Heart right ventricle (tissue), 16 donors: ENCODE measurements at regions not wholly inside any gene's neighbourhood (a gene's known extent, or its start where the extent isn't known, plus 50 kb on each side); places are given as distances from the start of the nearest gene placed in this dataset.

Experiments
- ATAC-seq, 8 donors: fragments of 200-7000 bp; cut with Tn5 transposase; one replicate each; pipeline ENCODE4 v1.9.1; 2020; ENCODE audit warnings: mild to moderate bottlenecking in 8 of 8, moderate library complexity in 8 of 8, moderate number of reproducible peaks in 1 of 8
- DNase-seq, 2 donors: peaks; one replicate each; pipeline ENCODE4 v3.0.0-alpha.2; 2020
- H3K27ac ChIP-seq, 10 donors: fragments of 200-600 bp; sonication (generic) in 2 of 10; one replicate each; pipeline versions ENCODE4 v1.5.0 to v1.8.0; 2020 to 2022; ENCODE audit warnings: mild to moderate bottlenecking in 3 of 10
- H3K27me3 ChIP-seq, 7 donors: fragments of 200-600 bp; one replicate each; pipeline ENCODE4 v1.8.0; 2021 to 2022; ENCODE audit warnings: mild to moderate bottlenecking in 2 of 7
- H3K36me3 ChIP-seq, 9 donors: fragments of 200-600 bp; sonication (generic) in 1 of 9; one replicate each; pipeline versions ENCODE4 v1.5.0 to v1.8.0; 2020 to 2022; ENCODE audit warnings: mild to moderate bottlenecking in 2 of 9
- H3K4me1 ChIP-seq, 9 donors: fragments of 200-600 bp; sonication (generic) in 1 of 9; one replicate each; pipeline versions ENCODE4 v1.5.0 to v1.8.0; 2020 to 2022; ENCODE audit warnings: mild to moderate bottlenecking in 4 of 9
- H3K4me3 ChIP-seq, 10 donors: fragments of 200-600 bp; sonication (generic) in 2 of 10; one replicate each; pipeline versions ENCODE4 v1.5.0 to v1.8.0; 2020 to 2022; ENCODE audit warnings: mild to moderate bottlenecking in 7 of 10, moderate library complexity in 2 of 10
- H3K9me3 ChIP-seq, 11 donors: fragments of 200-600 bp in 10 of 11; sonication (generic) in 2 of 11; one replicate each; pipeline versions ENCODE4 v1.5.0 to v1.8.0; 2013 to 2022; ENCODE audit warnings: mild to moderate bottlenecking in 2 of 11, control low read depth in 1 of 11, moderate library complexity in 1 of 11
- CTCF ChIP-seq, 9 donors: fragments of 200-600 bp; sonication (generic) in 2 of 9; IDR thresholded peaks; one replicate each; pipeline versions ENCODE4 v1.5.0 to v1.8.0; 2021 to 2022; ENCODE audit warnings: antibody characterized with exemption in 9 of 9, mild to moderate bottlenecking in 5 of 9, moderate library complexity in 1 of 9
- WGBS, 2 donors: extraction: QIAGEN DNeasy Blood & Tissue Kit; methylation state at CpG; one replicate each; pipeline ENCODE4 v1.1.7; 2013; ENCODE audit warnings: inconsistent platforms in 1 of 2; 5-methylcytosine and 5-hydroxymethylcytosine counted together
- intact Hi-C, 10 donors: fragments of 100-400 bp; cut with DNase I; formaldehyde crosslinking; loops; one replicate each; pipeline versions ENCODE4 v1.11.1 to v1.14.2; 2022
- donor health status: Arrhythmogenic right ventricular cardiomyopathy.
- donor health status: ischemic (EF 13 %, LVEDD 7.1; RV severe dilation, severe dysfunction).
- donor health status: healthy with polysubstance abuse.
- donor health status: DM: no; HTN: yes; CAD: no.
- donor health status: DM: no; HTN: no; CAD: no.
- donor health status: ischemic (EF 25% LVEDD 6.9; RV normal size, moderate dysfunction).
- donor health status: ischemic (EF 25% LVEDD 5.7; RV mildly dilated, moderate dysfunction).
- donor health status: healthy.
- donor health status: DM: yes; HTN: yes; CAD: no.
- donor health status: Ischemic cardiomyopathy.
- donor health status: ischemic (EF 35%, LVEDD 5.7; RV mildly dilated, moderate dysfunction).
- donor health status: nonischemic (EF 11% LVEDD 7.7; RV severe dilation, severe dysfunction).
- donor health status: DM: yes; HTN: yes; CAD: no.
- donor health status: PGD.
- donor health status: ischemic (EF 29% LVEDD 5.4; RV normal size, mild dysfunction).
- donor health status: nonischemic (EF 23%, LVEDD 6.1; RV moderate dilation, normal function).

GRCh38 chr6:841569-841968 lies 148.6 kb upstream of the EXOC2 start:
- H3K4me1 ChIP-seq, result peaks cover 0 to 4% (median 0%) of the 10 kb centered on the region in 9 donors
- ATAC-seq, result no peak
- no peak for DNase-seq
- no peak overlapping the region for H3K4me3 ChIP-seq
- no peak for TF ChIP-seq CTCF (IDR thresholded peaks at IDR 0.05)
- H3K27me3 ChIP-seq, result peaks cover 0 to 8% (median 0%) of the 10 kb centered on the region in 7 donors
- H3K9me3 ChIP-seq, result peaks cover 0 to 13% (median 0%) of the 10 kb centered on the region in 11 donors
- intact Hi-C loops, result no loop called here
- H3K36me3 ChIP-seq, result no peaks in the 10 kb centered on the region
- no peak overlapping the region for H3K27ac ChIP-seq
- WGBS, 2 donors, result 69 to 77% methylated on average over 6 of the region's 6 CpGs

- WGBS, 2 donors, result 83 to 87% methylated on average over 2 of the region's 2 CpGs
- no peak for DNase-seq
- no peaks in the 10 kb centered on the region for H3K36me3 ChIP-seq
Observed at GRCh38 chr6:839201-839600, 146.3 kb upstream of the EXOC2 start.

GRCh38 chr6:837380-837779 lies 144.4 kb upstream of the EXOC2 start:
- H3K36me3 ChIP-seq, result no peaks in the 10 kb centered on the region
- H3K9me3 ChIP-seq, result peaks cover 0 to 18% (median 0%) of the 10 kb centered on the region in 11 donors
- 58 to 62% methylated on average over 4 of the region's 4 CpGs for WGBS, 2 donors
- ATAC-seq, result no peak
- H3K4me3 ChIP-seq, result no peak overlapping the region
- TF ChIP-seq CTCF (IDR thresholded peaks at IDR 0.05), result no peak
- H3K4me1 ChIP-seq, result peaks cover 0 to 24% (median 0%) of the 10 kb centered on the region in 9 donors
- no peak for DNase-seq
- H3K27me3 ChIP-seq, result peaks cover 0 to 4% (median 0%) of the 10 kb centered on the region in 7 donors
- intact Hi-C loops, result no loop called here
- no peak overlapping the region for H3K27ac ChIP-seq

More at GRCh38 chr6:839201-839600, 146.3 kb upstream of the EXOC2 start:
- Histone ChIP-seq H3K4me3 (no peak overlapping the region), H3K27ac (no peak overlapping the region), H3K9me3 (peaks cover 0 to 13% (median 0%) of the 10 kb centered on the region in 11 donors), H3K4me1 (peaks cover 0 to 24% (median 0%) of the 10 kb centered on the region in 9 donors), H3K27me3 (peaks cover 0 to 8% (median 0%) of the 10 kb centered on the region in 7 donors)
- TF ChIP-seq CTCF (IDR thresholded peaks at IDR 0.05), result no peak
- no peak for ATAC-seq
- intact Hi-C loops, result no loop called here

GRCh38 chr6:836276-836853 lies 143.4 kb upstream of the EXOC2 start:
- 61 to 72% methylated on average over 2 of the region's 2 CpGs for WGBS, 2 donors
- peaks cover 0 to 24% (median 0%) of the 10 kb centered on the region in 9 donors for H3K4me1 ChIP-seq
- no peaks in the 10 kb centered on the region for H3K36me3 ChIP-seq
- H3K9me3 ChIP-seq, result peaks cover 0 to 27% (median 0%) of the 10 kb centered on the region in 11 donors
- H3K4me3 ChIP-seq, result no peak overlapping the region
- H3K27me3 ChIP-seq, result peaks cover 0 to 3% (median 0%) of the 10 kb centered on the region in 7 donors
- ATAC-seq (peak; percentile 46 to 96 (median 84)), DNase-seq (no peak)
- H3K27ac ChIP-seq, result peak overlapping the region in 7 of 10 donors; percentile 21 to 77 (median 60)
- intact Hi-C loops, result no loop called here
- TF ChIP-seq CTCF (IDR thresholded peaks at IDR 0.05), result no peak
